HG02973 (cell line): ENCODE measurements at regions not wholly inside any gene's neighbourhood (a gene's known extent, or its start where the extent isn't known, plus 50 kb on each side); places are given as distances from the start of the nearest gene placed in this dataset.

ENCODE experiments used
- ATAC-seq: cut with Tn5 transposase; IDR thresholded peaks from one replicate; pipeline ENCODE4 v1.9.1; 2021; ENCODE audit warnings: moderate library complexity; ENCODE audit not compliant: unreplicated experiment

GRCh38 chr1:29501227-29501976 is 265.1 kb downstream of the PTPRU start:
- no peak for ATAC-seq

- ATAC-seq = no peak
Measured at GRCh38 chr1:29500651-29501050, 264.3 kb downstream of the PTPRU start.

- no peak for ATAC-seq
Measured at GRCh38 chr1:29500041-29500440, 263.7 kb downstream of the PTPRU start.

GRCh38 chr1:29499104-29499650 is 262.9 kb downstream of the PTPRU start:
- no peak for ATAC-seq

GRCh38 chr1:29498126-29499103 is 262.1 kb downstream of the PTPRU start:
- ATAC-seq = no peak

- no peak for ATAC-seq
Measured at GRCh38 chr1:29497395-29498125, 261.2 kb downstream of the PTPRU start.

GRCh38 chr1:29496701-29497100 is 260.4 kb downstream of the PTPRU start:
- ATAC-seq = no peak

- ATAC-seq = no peak
Measured at GRCh38 chr1:29490204-29490934, 254.0 kb downstream of the PTPRU start.

GRCh38 chr1:29489471-29489870 is 253.1 kb downstream of the PTPRU start:
- ATAC-seq = no peak

- no peak for ATAC-seq
Measured at GRCh38 chr1:29488794-29489311, 252.5 kb downstream of the PTPRU start.

GRCh38 chr1:29488086-29488793 is 251.9 kb downstream of the PTPRU start:
- no peak for ATAC-seq

GRCh38 chr1:29487291-29487690 is 251.0 kb downstream of the PTPRU start:
- ATAC-seq = no peak

- no peak for ATAC-seq
Measured at GRCh38 chr1:29485096-29485925, 249.0 kb downstream of the PTPRU start.

- ATAC-seq = no peak
Measured at GRCh38 chr1:29482991-29483390, 246.7 kb downstream of the PTPRU start.

- no peak for ATAC-seq
Measured at GRCh38 chr1:29482064-29482463, 245.7 kb downstream of the PTPRU start.

- ATAC-seq = no peak
Measured at GRCh38 chr1:29481031-29481430, 244.7 kb downstream of the PTPRU start.

- ATAC-seq = no peak
Measured at GRCh38 chr1:29478879-29479278, 242.6 kb downstream of the PTPRU start.

- ATAC-seq = no peak
Measured at GRCh38 chr1:29478151-29478791, 241.9 kb downstream of the PTPRU start.
